ENCODE measurements at regions not wholly inside any gene's neighbourhood (a gene's known extent, or its start where the extent isn't known, plus 50 kb on each side); places are given as distances from the start of the nearest gene placed in this dataset.

GRCh38 chr18:42517896-42518295, 562.9 kb downstream of the PIK3C3 start:
- TF ChIP-seq POLR2A (IDR thresholded peaks at IDR 0.05) (no peak), CTCF (IDR thresholded peaks at IDR 0.05) (no peak)
